ENCODE measurements at regions not wholly inside any gene's neighbourhood (a gene's known extent, or its start where the extent isn't known, plus 50 kb on each side); places are given as distances from the start of the nearest gene placed in this dataset.
"Not testable (repeated sequence)": the region's sequence is repeated elsewhere in the genome, so short reads cannot be mapped to it uniquely, and the experiment has no call there.

GRCh38 chr1:232579958-232580941 lies 49.7 kb downstream of the SIPA1L2 start:
- no peak for DNase-seq (ENCODE audit: low spot score)

- DNase-seq (ENCODE audit: low spot score): no peak
Measured at GRCh38 chr1:232579466-232579865, 50.5 kb downstream of the SIPA1L2 start.

GRCh38 chr1:232578651-232579195 lies 51.2 kb downstream of the SIPA1L2 start:
- DNase-seq (ENCODE audit: low spot score): no peak

- DNase-seq (ENCODE audit: low spot score): no peak
Measured at GRCh38 chr1:232577772-232578171, 52.2 kb downstream of the SIPA1L2 start.

- no peak for DNase-seq (ENCODE audit: low spot score)
Measured at GRCh38 chr1:232576537-232576936, 53.4 kb downstream of the SIPA1L2 start.

- no peak for DNase-seq (ENCODE audit: low spot score)
Measured at GRCh38 chr1:232575763-232576040, 54.2 kb downstream of the SIPA1L2 start.

- DNase-seq (ENCODE audit: low spot score): no peak
Measured at GRCh38 chr1:232574889-232575762, 54.8 kb downstream of the SIPA1L2 start.

GRCh38 chr1:232574077-232574476 lies 55.9 kb downstream of the SIPA1L2 start:
- DNase-seq (ENCODE audit: low spot score): no peak

GRCh38 chr1:232571523-232571922 lies 58.4 kb downstream of the SIPA1L2 start:
- no peak for DNase-seq (ENCODE audit: low spot score)

GRCh38 chr1:232570007-232570406 lies 59.9 kb downstream of the SIPA1L2 start:
- no peak for DNase-seq (ENCODE audit: low spot score)

GRCh38 chr1:232569554-232569921 lies 60.4 kb downstream of the SIPA1L2 start:
- not testable (repeated sequence) for DNase-seq (ENCODE audit: low spot score)

GRCh38 chr1:232568906-232569553 lies 60.9 kb downstream of the SIPA1L2 start:
- DNase-seq (ENCODE audit: low spot score): no peak

GRCh38 chr1:232568331-232568852 lies 61.5 kb downstream of the SIPA1L2 start:
- no peak for DNase-seq (ENCODE audit: low spot score)

- DNase-seq (ENCODE audit: low spot score): no peak
Measured at GRCh38 chr1:232566093-232566492, 63.8 kb downstream of the SIPA1L2 start.

GRCh38 chr1:232562855-232563510 lies 67.0 kb downstream of the SIPA1L2 start:
- no peak for DNase-seq (ENCODE audit: low spot score)

- no peak for DNase-seq (ENCODE audit: low spot score)
Measured at GRCh38 chr1:232561381-232561780, 68.6 kb downstream of the SIPA1L2 start.

GRCh38 chr1:232560940-232561339 lies 69.0 kb downstream of the SIPA1L2 start:
- DNase-seq (ENCODE audit: low spot score): no peak

- DNase-seq (ENCODE audit: low spot score): no peak
Measured at GRCh38 chr1:232558954-232559353, 71.0 kb downstream of the SIPA1L2 start.

GRCh38 chr1:232557502-232558191 lies 72.3 kb downstream of the SIPA1L2 start:
- DNase-seq (ENCODE audit: low spot score): no peak

GRCh38 chr1:232557096-232557495 lies 72.8 kb downstream of the SIPA1L2 start:
- no peak for DNase-seq (ENCODE audit: low spot score)

GRCh38 chr1:232556351-232556750 lies 73.6 kb downstream of the SIPA1L2 start:
- DNase-seq (ENCODE audit: low spot score): no peak

Measured in GM03348 (cell line).